Keratinocyte (primary cell): ENCODE measurements at regions not wholly inside any gene's neighbourhood (a gene's known extent, or its start where the extent isn't known, plus 50 kb on each side); places are given as distances from the start of the nearest gene placed in this dataset.

Experiments used
- DNase-seq: peaks from one replicate; pipeline ENCODE4 v3.0.0-alpha.2; 2011; ENCODE audit warnings: low read depth, missing footprints, low spot score
- FAIRE-seq: peaks from 2 replicates; lab custom pipeline; 2011; peaks lifted over from hg19 to GRCh38; lab: Jason Lieb, UNC
- H2AFZ ChIP-seq: 2 replicates; pipeline ENCODE4 v1.6.0; 2012; ENCODE audit warnings: low read length, control low read depth, inconsistent platforms; ENCODE audit not compliant: control insufficient read depth
- H3K27ac ChIP-seq: 2 replicates; pipeline ENCODE4 v1.5.1; 2011; ENCODE audit warnings: low read length; ENCODE audit not compliant: control insufficient read depth, insufficient read depth
- H3K27me3 ChIP-seq: 3 replicates; pipeline ENCODE4 v1.6.0; 2011; ENCODE audit warnings: low read length; ENCODE audit not compliant: control insufficient read depth, insufficient read depth; ENCODE audit errors: extremely low read depth
- H3K36me3 ChIP-seq, 2 experiments: 2 replicates in 1 of 2; 3 replicates in 1 of 2; pipeline ENCODE4 v1.5.1; 2011; ENCODE audit warnings: low read length in 2 of 2, mild to moderate bottlenecking in 1 of 2; ENCODE audit not compliant: control insufficient read depth in 2 of 2, insufficient read depth in 2 of 2; ENCODE audit errors: extremely low read depth in 1 of 2
- H3K4me1 ChIP-seq: 3 replicates; pipeline ENCODE4 v1.5.1; 2011; ENCODE audit warnings: low read length; ENCODE audit not compliant: control insufficient read depth, insufficient read depth; ENCODE audit errors: extremely low read depth
- H3K4me2 ChIP-seq: 3 replicates; pipeline ENCODE4 v1.6.0; 2011; ENCODE audit warnings: low read depth, low read length; ENCODE audit not compliant: control insufficient read depth, insufficient read depth; ENCODE audit errors: extremely low read depth
- H3K4me3 ChIP-seq, 3 experiments: fragments of 200-600 bp in 1 of 3; sonication (generic) in 1 of 3; 2 replicates in 2 of 3; 3 replicates in 1 of 3; pipeline ENCODE4 v1.5.1; 2011 to 2016; ENCODE audit warnings: low read length in 3 of 3, mild to moderate bottlenecking in 3 of 3, control low read depth in 2 of 3, inconsistent platforms in 1 of 3, low read depth in 1 of 3, mixed read lengths in 1 of 3, mixed run types in 1 of 3, moderate library complexity in 1 of 3; ENCODE audit not compliant: control insufficient read depth in 2 of 3, insufficient read depth in 2 of 3; ENCODE audit errors: extremely low read depth in 1 of 3
- H3K79me2 ChIP-seq: 2 replicates; pipeline ENCODE4 v1.6.0; 2012; ENCODE audit warnings: low read length; ENCODE audit not compliant: control insufficient read depth, insufficient read depth
- H3K9ac ChIP-seq: 3 replicates; pipeline ENCODE4 v1.6.0; 2011; ENCODE audit warnings: low read length; ENCODE audit not compliant: control insufficient read depth, insufficient read depth; ENCODE audit errors: extremely low read depth
- H3K9me1 ChIP-seq: 3 replicates; pipeline ENCODE4 v1.6.0; 2011; ENCODE audit warnings: low read length; ENCODE audit not compliant: control insufficient read depth, insufficient read depth; ENCODE audit errors: extremely low read depth
- H3K9me3 ChIP-seq: 2 replicates; pipeline ENCODE4 v1.5.1; 2012; ENCODE audit warnings: low read depth, low read length; ENCODE audit not compliant: control insufficient read depth
- H4K20me1 ChIP-seq: 3 replicates; pipeline ENCODE4 v1.6.0; 2011; ENCODE audit warnings: low read length; ENCODE audit not compliant: control insufficient read depth, insufficient read depth; ENCODE audit errors: extremely low read depth
- EZH2 ChIP-seq: IDR thresholded peaks from one replicate; pipeline ENCODE4 v1.6.1; 2012; ENCODE audit warnings: inconsistent platforms, mild to moderate bottlenecking, low read length, moderate library complexity
- dilution Hi-C: fragments of 300-500 bp; cut with MboI; formaldehyde crosslinking; loops from one replicate; pipeline ENCODE4 v1.7.0; 2020; ENCODE audit warnings: low sequenced_read_pairs; ENCODE audit not compliant: extremely low pct_ligation_motif_present
- TF ChIP-seq, protein P1 (sequence below), 3 experiments: IDR thresholded peaks in 1 of 3; conservative IDR thresholded peaks in 1 of 3; optimal IDR thresholded peaks in 1 of 3; 2 replicates in 2 of 3; 3 replicates in 1 of 3; pipeline versions ENCODE3 to v1.5.1; 2011; ENCODE audit warnings: low read length in 3 of 3, mild to moderate bottlenecking in 3 of 3, moderate library complexity in 2 of 3, control low read depth in 1 of 3, inconsistent platforms in 1 of 3; ENCODE audit not compliant: insufficient read depth in 2 of 3; ENCODE audit errors: extremely low read depth in 1 of 3

DNA sequence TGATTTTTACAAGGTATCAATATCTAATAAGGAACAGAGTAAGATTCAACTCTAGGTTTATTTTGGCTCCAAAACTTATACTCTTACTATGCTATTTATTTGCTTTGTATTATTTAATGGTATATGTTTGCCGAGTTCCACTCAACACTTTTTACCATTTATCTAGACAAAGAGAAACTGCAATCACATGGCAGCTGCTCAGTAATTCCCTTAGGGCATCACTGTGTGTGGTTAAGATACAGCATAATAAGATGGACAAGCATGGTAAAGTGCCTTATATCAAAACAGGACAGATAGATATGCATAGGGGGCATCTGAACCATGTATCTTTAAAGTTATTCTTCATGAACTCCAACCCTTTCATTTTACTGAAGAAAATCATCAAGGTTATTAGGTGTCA is 483.0 kb upstream of the ID4 start:
- H3K9me3 ChIP-seq: no peaks in the 10 kb centered on the region
- H3K36me3 ChIP-seq: no peaks in the 10 kb centered on the region
- no peaks in the 10 kb centered on the region for H3K27me3 ChIP-seq
- dilution Hi-C loops: no loop called here
- FAIRE-seq (no peak), DNase-seq (no peak)
- H4K20me1 ChIP-seq: no peaks in the 10 kb centered on the region
- H3K79me2 ChIP-seq: no peaks in the 10 kb centered on the region
- H2AFZ ChIP-seq: no peak overlapping the region
- no peak for TF ChIP-seq EZH2
- no peak overlapping the region for H3K9ac ChIP-seq
- H3K27ac ChIP-seq: no peak overlapping the region
- H3K4me2 ChIP-seq: no peak overlapping the region
- H3K4me1 ChIP-seq: no peaks in the 10 kb centered on the region
- H3K9me1 ChIP-seq: no peaks in the 10 kb centered on the region
- H3K4me3 ChIP-seq: no peak overlapping the region

DNA sequence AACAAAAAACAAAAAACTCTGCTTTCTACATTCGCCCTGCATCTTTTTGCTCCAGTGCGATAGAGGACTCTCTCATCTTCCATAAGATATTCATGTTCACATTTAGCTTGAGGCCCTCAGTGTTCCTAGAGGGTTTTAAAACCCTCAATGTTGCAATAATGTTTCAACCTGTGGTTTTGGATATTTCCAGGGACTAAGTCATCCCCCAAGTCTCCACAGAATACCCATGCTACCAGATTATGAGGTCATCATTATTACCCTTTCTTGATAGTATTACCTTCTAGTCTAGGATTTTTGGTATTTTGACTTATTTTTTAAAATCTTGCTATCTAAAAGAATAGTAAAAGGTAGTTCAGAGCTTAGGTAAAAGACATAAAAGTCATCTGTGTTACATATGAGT is 480.5 kb upstream of the ID4 start:
- TF ChIP-seq EZH2: no peak
- TF ChIP-seq, protein P1, sequence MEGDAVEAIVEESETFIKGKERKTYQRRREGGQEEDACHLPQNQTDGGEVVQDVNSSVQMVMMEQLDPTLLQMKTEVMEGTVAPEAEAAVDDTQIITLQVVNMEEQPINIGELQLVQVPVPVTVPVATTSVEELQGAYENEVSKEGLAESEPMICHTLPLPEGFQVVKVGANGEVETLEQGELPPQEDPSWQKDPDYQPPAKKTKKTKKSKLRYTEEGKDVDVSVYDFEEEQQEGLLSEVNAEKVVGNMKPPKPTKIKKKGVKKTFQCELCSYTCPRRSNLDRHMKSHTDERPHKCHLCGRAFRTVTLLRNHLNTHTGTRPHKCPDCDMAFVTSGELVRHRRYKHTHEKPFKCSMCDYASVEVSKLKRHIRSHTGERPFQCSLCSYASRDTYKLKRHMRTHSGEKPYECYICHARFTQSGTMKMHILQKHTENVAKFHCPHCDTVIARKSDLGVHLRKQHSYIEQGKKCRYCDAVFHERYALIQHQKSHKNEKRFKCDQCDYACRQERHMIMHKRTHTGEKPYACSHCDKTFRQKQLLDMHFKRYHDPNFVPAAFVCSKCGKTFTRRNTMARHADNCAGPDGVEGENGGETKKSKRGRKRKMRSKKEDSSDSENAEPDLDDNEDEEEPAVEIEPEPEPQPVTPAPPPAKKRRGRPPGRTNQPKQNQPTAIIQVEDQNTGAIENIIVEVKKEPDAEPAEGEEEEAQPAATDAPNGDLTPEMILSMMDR (optimal IDR thresholded peaks at IDR 0.05 in 1 of 3, IDR thresholded peaks at IDR 0.05 in 1 of 3, conservative IDR thresholded peaks at IDR 0.05 in 1 of 3; ENCODE audit: extremely low read depth in 1 of 3, insufficient read depth in 2 of 3, low read length in 3 of 3): no peak
- DNase-seq: no peak
- FAIRE-seq: no peak
- Histone ChIP-seq H3K27ac (no peak overlapping the region), H3K9me3 (no peaks in the 10 kb centered on the region), H3K9ac (no peak overlapping the region), H3K79me2 (no peaks in the 10 kb centered on the region), H3K36me3 (no peaks in the 10 kb centered on the region), H3K4me3 (no peak overlapping the region), H4K20me1 (no peaks in the 10 kb centered on the region), H3K4me1 (no peaks in the 10 kb centered on the region), H3K4me2 (no peak overlapping the region), H3K9me1 (no peaks in the 10 kb centered on the region), H2AFZ (no peak overlapping the region), H3K27me3 (no peaks in the 10 kb centered on the region)
- dilution Hi-C loops: no loop called here

DNA sequence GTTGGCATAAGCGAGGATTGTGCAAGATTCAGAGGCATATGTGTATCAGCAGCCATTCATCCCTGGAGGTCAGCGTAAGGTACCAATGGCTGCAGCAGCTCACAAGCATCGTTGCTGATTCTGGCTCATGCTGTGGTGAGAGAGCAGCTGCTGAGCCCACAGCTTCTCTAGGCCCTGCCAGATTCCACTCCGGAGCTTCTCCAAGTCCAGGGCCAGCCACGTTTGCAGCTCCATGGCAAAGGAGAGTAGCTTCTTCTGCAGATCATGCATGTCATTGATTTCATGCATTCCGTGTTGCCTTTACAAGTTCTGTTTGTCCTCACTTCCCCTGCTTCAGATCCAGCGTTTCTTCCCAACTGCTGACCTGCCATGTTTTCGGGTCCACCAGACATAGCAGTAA is 474.8 kb upstream of the ID4 start:
- no peak for TF ChIP-seq EZH2
- TF ChIP-seq, protein P1 (optimal IDR thresholded peaks at IDR 0.05 in 1 of 3, IDR thresholded peaks at IDR 0.05 in 1 of 3, conservative IDR thresholded peaks at IDR 0.05 in 1 of 3; ENCODE audit: extremely low read depth in 1 of 3, insufficient read depth in 2 of 3, low read length in 3 of 3): no peak
- no peaks in the 10 kb centered on the region for H3K36me3 ChIP-seq
- no peak overlapping the region for H3K27ac ChIP-seq
- no peak overlapping the region for H3K9ac ChIP-seq
- H3K9me1 ChIP-seq: no peaks in the 10 kb centered on the region
- dilution Hi-C loops: no loop called here
- H3K4me1 ChIP-seq: no peaks in the 10 kb centered on the region
- H3K4me3 ChIP-seq: no peak overlapping the region
- no peaks in the 10 kb centered on the region for H3K79me2 ChIP-seq
- H2AFZ ChIP-seq: no peak overlapping the region
- H3K9me3 ChIP-seq: no peaks in the 10 kb centered on the region
- DNase-seq (no peak), FAIRE-seq (no peak)
- no peaks in the 10 kb centered on the region for H4K20me1 ChIP-seq
- H3K27me3 ChIP-seq: no peaks in the 10 kb centered on the region
- H3K4me2 ChIP-seq: no peak overlapping the region
